GM19023 (cell line): ENCODE measurements at regions not wholly inside any gene's neighbourhood (a gene's known extent, or its start where the extent isn't known, plus 50 kb on each side); places are given as distances from the start of the nearest gene placed in this dataset.
A peak's percentile ranks its signal among the peaks of the same experiment; 100 is the strongest.
"Not testable (repeated sequence)": the region's sequence is repeated elsewhere in the genome, so short reads cannot be mapped to it uniquely, and the experiment has no call there.

Source experiments
- ATAC-seq: cut with Tn5 transposase; IDR thresholded peaks from one replicate; pipeline ENCODE4 v1.9.1; 2021; ENCODE audit warnings: mild to moderate bottlenecking, moderate library complexity; ENCODE audit not compliant: unreplicated experiment

DNA sequence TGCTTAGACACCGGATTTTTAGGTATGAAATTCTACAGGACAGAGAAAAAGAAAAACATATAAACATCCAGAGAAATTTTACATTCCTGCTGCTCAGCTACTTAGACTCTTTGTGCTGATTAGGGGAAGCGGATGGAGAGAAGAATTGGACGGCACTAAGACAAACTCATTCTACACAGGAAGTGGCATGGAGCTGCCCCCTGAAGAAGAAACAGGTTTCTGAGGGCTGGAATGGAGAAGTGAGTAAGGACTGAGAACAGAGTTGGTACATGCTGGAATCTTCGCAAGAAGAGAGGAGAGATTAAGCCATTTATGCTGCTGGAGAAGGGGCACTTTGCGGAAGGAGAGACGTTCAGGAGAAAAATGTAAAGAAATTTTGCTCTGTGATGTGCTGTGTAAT lies 253.0 kb upstream of the ERBB4 start:
- no peak for ATAC-seq

DNA sequence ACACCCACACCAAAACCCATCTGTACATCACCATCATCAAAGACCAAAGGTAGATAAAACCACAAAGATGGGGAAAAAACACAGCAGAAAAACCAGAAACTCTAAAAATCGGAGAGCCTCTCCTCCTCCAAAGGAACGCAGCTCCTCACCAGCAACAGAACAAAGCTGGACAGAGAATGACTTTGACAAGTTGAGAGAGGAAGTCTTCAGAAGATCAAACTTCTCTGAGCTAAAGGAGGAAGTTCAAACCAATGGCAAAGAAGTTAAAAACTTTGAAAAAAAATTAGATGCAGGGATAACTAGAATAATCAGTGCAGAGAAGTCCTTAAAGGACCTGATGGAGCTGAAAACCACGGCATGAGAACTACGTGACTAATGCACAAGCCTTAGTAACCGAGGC lies 247.5 kb upstream of the ERBB4 start:
- ATAC-seq, result not testable (repeated sequence)

DNA sequence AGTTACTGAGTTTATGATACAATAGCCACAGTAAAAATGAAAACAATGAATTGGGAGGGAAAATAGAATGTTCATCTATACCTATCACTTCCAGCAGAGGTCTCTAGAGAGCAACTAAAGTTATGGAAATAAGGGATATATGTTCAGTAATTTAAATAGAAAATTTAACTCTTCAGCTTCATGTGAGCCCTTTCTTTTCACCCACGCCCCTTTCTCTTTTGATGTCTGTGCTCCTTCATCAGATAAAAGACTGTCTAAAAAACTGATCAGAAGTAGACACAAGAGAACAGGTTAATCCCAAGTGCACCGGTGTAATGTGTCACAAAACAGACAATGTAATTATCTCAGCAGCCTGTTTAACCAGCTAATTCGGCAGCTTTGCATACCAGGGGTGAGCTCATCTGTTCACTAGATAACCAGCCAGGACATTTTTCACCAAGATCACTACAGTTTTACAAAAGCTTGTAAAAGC lies 238.5 kb upstream of the ERBB4 start:
- ATAC-seq, result peak; percentile 57

DNA sequence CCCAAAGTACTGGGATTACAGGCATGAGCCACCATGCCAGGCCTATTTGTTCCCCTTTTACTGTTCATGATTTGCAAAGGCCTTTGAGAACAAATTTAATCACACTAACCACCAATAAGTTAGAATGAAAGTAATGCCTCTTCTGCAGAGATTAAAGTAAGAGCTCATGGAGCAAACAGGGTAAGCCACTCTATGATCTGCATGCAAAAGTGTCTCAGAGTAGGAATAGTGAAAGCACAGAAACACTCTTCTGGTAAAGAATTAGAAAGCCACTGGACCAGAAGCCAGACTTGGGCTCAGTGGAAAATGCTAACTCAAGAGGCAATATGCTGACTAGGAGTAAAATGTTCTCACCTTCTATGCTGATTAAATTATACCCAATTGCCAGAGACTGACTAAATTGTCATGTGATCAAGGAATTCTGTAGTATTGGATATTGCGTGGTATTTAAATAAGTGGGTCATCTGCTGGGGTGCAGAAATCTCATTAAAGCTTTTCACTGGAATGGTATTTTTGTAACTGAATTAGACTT lies 235.3 kb upstream of the ERBB4 start:
- ATAC-seq, result no peak

DNA sequence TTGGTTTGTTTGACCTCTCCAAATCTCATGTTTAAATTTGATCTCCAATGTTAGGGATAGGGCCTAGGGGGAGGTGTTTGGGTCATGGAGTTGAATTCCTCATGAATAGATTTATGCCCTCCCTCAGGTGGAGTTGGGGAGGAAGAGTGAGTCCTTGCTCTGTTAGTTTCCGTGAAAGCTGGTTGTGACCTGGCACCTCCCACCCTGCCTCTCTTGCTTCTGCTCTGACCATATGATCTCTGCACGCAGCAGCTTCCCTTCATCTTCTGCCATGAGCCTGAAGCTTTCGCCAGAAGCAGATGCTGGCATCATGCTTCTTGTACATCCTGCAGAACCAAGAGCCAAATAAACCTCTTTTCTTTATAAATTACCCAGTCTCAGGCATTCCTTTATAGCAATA lies 231.6 kb upstream of the ERBB4 start:
- ATAC-seq, result no peak

DNA sequence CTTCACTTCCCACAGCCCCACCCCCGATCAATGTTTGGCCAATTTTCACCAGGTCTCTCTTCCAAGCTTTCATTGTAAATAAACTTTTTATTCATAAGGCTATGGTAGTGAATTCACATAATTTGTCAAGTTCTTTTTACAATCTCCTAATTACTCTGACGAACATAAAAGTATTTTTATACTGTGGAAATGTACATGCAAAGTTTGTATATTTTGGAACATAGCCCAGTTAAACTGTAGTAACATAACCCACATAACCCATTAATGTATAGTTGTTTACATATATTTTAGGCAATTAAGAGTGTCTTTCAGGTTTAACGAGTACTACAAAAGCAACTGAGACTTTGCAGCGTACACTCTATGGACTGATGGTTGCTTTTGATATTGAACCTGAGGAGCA lies 228.3 kb upstream of the ERBB4 start:
- no peak for ATAC-seq

DNA sequence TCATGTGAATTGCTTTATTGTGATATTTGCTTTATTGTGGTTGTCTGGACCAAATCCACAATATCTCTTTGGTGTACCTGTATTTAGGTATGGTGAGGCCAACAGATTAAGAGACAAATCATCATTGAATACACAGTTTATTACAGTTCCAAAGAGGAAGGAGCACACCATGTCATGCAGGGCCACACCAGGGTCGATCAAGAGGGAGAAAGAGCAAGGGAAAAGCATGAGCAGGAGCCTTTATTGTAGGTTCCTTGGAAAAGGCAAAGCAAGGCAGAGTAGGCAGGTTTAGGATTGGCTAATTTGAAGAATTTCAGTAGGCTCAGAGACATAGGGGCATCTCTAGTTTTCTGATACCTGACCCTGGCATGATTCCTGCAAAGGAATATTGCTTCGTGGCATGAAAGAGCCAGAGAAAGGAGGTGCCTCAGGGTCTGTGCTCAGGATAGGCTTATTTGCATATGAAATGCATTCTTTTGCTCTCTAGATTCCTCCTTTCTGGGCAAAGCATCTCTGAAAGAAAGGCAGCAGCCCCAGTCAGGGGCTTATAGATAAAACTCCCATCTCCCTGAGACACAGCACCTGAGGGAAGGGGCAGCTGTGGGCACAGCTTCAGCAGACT lies 214.2 kb upstream of the ERBB4 start:
- no peak for ATAC-seq

DNA sequence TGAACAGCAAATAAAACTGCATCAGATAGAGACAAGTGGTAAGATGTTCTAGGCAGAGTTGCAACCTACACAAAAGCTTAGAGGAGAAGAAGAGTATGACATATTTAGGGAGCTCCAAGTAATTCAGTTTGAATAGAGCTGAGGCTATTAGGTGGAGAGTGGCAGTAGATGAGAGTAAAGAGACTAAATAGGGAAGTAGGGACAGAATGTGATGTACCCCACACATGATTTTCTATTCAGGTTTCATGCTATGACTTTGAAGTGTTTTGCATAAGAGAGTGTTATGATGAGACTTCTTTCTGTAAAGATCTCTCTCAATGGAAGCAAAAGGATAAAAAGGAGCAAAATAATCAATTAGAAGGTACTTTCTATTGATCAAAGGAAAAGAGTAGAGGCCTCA lies 206.8 kb upstream of the ERBB4 start:
- no peak for ATAC-seq

DNA sequence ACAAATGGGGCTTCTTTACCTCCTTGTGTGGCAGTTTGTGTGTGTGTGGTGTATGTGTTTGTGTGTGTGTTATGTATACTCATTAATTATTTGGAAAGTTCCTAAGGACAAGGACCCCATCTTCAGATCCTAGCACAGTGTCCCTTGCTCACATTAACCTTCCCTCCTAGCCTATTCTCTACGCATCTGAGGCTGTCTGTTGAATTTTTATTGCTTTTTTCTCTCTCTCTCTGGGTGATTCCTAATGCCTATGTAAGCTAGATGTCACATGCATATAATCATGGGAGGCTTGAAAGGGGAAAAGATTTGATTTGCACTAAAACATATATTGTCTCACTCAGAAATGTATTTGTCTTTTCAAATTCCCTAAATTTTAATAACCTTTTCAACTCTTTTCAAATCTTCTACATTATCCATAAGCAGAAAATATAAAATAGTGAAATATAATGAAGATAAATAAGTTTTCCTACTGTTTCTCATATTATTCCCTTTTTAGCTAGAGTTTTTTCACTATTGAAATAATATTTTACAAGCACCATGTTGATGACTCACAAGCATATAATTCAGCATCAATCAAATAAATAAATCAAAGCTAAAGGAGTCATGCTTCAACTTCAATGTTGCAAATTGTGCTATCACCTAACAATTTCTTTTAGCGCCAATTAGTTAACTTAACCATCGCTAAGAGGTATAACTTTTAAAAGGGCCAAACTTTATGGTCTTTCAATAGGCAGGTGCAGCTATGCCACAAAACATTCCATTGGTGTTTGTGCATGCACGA lies 199.0 kb upstream of the ERBB4 start:
- no peak for ATAC-seq

DNA sequence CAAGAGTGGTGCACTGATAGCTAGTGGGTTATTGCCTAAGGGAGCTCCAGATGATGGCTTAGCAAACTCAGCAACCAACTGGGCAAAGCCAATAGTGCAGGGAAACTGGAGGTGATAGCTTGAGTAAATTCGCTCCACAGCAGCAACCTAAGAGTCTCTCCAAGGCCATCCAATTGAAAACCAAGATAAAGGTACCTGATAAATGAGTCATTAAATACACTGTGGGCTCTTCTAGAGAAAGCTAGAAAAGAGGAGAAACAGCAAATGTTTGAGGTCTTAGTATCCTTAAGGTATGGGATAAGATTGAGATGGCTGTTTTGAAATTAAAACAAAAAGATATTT lies 197.8 kb upstream of the ERBB4 start:
- ATAC-seq, result no peak

DNA sequence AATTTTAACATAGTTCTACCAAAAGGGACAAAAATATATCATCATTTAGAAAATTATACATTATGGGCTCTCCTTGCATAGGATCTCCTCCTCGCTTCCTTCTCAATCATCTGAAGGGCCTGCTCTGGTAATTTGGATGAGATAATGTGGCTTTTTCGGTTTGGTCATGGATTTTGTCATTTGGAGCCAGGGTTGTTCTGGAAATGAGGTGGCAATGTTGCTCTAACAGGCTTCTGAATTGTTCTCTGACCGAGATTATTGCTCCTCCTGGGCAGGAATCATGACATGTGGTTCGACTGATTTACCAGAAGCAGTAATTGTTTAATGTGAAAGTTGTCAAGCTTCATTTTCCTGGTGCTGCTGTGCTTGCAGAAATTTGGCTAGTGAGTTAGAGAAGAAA lies 194.7 kb upstream of the ERBB4 start:
- peak; percentile 31 for ATAC-seq

DNA sequence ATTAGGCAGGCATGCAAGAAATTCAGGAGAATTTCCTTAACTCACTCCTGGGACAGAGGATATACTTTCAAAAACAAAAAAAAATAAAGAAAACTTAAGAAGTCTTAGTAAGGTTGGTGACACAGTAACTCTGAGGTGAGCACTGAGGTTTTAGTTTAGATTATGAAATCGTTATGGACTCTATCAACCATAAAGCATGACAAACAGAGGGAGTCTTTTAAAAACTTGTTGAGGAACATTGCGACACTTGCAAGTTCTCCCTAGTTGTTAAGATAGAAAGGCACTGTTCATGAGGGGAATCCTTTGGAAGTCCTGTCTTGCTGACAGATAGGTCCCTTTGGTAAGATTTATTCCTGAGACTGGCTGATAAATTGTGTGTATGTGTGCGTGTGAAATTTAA lies 194.3 kb upstream of the ERBB4 start:
- no peak for ATAC-seq

DNA sequence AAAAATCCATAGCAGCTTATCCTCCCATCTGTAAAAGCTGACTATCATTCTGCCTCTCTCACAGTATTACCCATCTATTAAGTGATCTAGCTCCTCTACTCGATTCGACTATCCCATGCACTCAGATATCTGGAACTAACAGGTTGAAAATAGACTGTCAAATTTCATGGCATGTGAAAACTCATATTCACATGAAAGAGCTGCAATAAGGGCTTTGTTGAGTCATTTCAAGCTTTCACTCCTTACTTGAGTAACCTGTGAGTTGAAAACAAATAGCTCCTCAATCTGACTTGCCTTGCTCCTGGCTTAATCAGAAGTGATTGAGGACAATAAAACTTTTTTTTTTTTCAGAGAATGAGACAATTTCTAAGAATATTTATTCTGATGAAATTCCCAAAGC lies 192.4 kb upstream of the ERBB4 start:
- peak; percentile 61 for ATAC-seq

DNA sequence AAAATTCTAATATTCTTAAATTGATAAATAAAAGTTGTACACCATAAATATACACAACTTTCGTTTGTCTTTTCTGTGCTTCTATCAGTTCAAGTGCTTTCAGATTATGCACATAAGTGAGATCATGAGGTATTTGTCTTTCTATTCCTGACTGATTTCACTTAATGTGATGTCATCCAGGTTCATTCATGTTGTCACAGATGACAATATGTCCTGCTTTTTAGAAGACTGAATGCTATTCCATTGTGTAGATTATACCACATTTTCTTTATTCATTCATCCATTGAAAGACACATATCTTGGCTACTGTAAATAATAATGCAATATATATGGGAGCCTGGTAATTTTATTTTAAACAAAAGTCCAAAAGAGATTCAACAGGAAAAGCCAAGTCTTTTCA lies 190.1 kb upstream of the ERBB4 start:
- no peak for ATAC-seq

DNA sequence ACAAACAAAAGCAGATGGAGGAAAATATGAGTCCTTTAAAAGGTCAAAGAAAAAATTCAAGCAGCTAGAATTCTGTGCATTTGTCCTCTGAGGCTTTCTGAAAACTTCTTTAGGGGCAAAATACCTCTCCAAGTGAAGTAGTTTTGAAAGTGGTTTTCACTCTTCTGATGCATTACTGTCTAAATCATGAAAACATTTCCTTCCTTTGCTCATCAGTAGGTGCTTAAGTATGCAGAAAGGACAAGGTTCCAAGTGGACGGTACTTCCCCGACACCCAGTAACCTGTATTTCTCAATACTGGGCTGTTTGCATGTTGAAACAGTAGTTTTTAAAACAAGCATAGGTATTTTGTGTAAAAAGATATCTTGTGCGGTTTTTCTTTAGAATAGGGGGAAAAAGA lies 189.1 kb upstream of the ERBB4 start:
- peak; percentile 74 for ATAC-seq

DNA sequence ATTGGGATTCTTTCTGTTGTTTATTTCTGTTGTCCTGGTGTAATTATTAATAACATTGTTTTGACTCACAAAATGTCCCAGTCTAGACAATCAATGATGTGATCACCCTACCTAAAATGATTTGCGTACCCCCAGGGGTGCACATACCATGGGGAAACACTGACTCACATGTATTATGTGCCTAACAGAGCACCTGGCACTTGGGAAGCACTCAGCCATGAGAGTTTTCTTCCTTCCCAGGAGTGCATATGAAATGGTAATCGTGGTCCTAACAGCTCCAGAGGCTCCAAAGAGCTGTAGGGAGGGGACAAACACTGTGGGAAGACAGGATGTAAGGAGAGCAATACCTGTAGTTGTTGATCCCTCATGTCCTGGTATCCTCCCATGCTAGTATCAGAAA lies 187.8 kb upstream of the ERBB4 start:
- no peak for ATAC-seq

DNA sequence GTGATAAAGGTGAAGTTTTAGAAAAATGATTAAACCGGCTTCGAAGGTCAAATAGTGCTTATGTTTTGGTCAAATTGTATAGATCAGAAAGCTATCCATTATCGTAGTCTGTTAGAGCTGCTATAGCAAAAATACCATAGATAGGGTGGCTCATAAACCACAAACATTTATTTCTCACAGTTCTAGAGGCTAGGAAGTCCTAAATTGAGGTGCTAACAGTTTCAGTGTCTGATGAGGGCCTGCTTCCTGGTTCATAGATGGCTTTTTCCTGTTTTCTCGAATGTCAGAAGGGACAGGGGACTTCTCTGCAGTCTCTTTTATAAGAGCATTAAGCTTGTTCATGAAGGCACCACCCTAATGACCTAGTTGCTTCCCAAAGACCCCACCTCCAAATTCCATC lies 186.6 kb upstream of the ERBB4 start:
- no peak for ATAC-seq

DNA sequence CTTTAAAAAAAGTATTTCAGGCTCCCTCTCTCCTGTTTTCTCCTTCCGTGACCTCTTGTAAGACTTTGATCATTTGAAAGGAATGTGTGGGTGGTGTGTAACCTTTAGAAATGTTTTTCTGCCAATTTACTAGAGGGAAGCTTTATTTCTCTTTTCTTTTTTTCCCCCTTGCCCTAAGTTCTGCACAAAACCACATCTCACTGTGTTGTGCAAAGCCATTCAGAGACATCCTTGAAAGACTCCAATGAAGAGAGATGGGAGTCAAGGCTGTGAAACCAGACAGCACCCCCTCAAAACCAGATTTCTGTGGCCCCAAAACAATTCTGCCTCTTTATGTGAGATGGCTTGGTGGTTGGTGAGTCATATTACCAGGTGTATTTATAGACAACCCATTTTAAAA lies 184.6 kb upstream of the ERBB4 start:
- no peak for ATAC-seq

DNA sequence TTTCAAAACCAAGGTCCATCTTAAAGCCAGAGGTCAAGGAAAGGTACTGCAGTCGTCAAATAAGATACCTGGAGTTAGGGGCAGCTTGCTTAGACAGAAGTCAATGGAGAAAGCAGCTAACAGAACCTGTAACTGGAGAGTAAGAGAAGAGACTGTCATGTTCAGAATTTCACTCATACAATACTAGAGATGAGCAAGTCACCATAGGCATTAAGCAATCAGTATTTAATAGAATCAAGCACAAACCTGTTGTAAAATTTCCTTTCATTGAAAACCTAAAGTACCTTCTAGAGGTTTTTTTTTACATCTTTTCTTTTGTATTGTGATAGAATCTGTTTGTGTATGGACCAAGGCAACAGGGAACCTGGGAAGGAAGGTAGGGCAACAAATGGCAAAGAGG lies 183.4 kb upstream of the ERBB4 start:
- no peak for ATAC-seq

DNA sequence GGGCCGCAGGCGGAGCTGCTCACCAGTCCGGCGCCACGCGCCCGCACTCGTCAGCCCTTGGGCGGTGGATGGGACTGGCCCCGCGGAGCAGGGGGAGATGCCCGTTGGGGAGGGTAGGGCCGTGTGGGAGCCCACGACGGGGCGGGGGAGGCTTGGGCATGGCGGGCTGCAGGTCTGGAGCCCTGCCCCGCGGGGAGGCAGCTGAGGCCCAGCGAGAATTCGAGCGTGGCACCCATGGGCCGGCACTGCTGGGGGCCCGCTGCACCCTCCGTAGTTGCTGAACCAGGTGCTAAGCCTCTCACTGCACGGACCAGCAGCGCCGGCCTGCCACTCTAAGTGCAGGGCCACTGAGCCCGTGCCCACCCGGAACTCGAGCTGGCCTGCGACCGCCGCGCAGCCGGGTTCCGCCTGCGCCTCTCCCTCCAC lies 182.4 kb upstream of the ERBB4 start:
- no peak for ATAC-seq

DNA sequence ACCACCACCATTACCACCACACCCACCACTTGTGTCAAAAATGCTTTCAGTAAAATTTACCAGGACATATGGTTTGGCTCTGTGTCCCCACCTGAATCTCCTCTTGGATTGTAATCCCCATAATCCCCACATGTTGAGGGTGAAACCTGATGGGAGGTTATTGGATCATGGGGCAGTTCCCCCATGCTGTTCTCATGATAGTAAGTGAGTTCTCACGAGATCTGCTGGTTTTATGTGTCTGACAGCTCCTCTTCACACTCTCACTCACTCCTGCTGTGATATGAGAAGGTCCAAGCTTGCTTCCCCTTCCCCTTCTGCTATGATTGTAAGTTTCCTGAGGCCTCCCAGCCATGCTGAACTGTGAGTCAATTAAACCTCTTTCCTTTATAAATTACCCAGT lies 176.8 kb upstream of the ERBB4 start:
- not testable (repeated sequence) for ATAC-seq

DNA sequence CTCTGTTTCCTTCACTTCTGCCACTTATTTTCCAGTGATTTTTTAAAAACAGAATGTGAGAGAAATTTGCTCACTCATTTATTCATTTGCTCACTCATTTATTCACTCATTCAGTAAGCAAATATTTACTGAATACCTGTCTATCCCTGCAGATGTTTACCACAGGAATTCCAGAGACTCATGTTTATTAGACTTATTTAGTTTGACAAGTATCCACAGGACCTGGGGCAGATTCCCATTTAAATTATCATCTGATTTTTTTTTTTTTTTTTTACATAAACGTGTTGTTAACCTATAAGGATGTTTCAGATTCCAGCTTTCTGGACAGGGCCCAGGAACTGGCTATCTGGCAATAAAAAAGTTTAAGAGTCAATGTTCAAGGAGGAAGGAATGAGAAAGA lies 175.1 kb upstream of the ERBB4 start:
- no peak for ATAC-seq

DNA sequence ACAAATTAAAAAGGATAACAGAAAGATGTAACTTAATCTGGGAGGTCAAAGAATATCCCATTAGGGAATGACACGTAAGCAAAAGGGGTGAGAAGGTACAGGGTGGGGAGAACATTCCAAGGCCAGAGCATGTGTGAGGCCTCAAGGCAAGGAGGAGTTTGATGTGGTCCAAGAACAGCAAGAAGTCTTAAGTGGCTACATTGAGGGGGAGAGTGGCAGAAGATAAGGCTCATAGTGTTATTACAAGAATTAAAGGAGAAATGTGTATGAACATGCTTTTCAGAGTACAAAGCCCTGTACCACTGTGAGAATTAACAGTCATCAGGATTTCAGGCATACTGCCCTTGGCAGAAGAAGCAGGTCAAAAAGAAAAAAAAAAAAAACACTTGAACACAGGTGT lies 174.4 kb upstream of the ERBB4 start:
- no peak for ATAC-seq
